Testis (tissue), 2 donors: ENCODE measurements at regions not wholly inside any gene's neighbourhood (a gene's known extent, or its start where the extent isn't known, plus 50 kb on each side); places are given as distances from the start of the nearest gene placed in this dataset.

Experiments
- POLR2A ChIP-seq: fragments of 450-650 bp; IDR thresholded peaks from one replicate; pipeline ENCODE4 v1.6.1; 2017; ENCODE audit warnings: antibody characterized with exemption, mild to moderate bottlenecking, moderate library complexity
- TF ChIP-seq, protein P1 (sequence below), 3 experiments: fragments of 450-650 bp in 2 of 3; fragments of 200-600 bp in 1 of 3; sonication (generic) in 1 of 3; IDR thresholded peaks; one replicate each; pipeline ENCODE4 v1.5.1; 2016 to 2019; ENCODE audit warnings: antibody characterized with exemption in 3 of 3, mild to moderate bottlenecking in 2 of 3, moderate library complexity in 1 of 3

DNA sequence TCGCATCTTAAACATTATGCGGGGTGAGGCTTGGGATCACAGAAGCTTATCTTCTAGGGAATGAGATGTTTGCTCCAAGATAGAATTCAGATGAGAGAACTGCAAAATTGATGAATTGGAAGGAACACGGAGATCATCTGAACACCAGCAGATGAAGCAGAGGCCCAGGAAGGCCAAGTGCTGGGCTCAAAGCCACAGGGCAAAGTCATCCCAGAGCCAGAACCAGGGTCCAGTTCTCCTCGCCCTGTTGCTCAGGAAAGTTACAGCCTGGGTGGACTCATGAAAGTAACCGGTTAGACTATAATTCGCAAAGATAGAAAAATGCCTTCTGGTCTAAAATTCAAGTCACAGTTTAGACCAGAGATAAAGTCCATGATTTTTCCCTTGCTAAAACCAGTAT lies 456.1 kb upstream of the ID2 start:
- TF ChIP-seq, protein P1, sequence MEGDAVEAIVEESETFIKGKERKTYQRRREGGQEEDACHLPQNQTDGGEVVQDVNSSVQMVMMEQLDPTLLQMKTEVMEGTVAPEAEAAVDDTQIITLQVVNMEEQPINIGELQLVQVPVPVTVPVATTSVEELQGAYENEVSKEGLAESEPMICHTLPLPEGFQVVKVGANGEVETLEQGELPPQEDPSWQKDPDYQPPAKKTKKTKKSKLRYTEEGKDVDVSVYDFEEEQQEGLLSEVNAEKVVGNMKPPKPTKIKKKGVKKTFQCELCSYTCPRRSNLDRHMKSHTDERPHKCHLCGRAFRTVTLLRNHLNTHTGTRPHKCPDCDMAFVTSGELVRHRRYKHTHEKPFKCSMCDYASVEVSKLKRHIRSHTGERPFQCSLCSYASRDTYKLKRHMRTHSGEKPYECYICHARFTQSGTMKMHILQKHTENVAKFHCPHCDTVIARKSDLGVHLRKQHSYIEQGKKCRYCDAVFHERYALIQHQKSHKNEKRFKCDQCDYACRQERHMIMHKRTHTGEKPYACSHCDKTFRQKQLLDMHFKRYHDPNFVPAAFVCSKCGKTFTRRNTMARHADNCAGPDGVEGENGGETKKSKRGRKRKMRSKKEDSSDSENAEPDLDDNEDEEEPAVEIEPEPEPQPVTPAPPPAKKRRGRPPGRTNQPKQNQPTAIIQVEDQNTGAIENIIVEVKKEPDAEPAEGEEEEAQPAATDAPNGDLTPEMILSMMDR (IDR thresholded peaks at IDR 0.05) = no peak
- TF ChIP-seq POLR2A = no peak
